H1 (cell line): ENCODE measurements at regions not wholly inside any gene's neighbourhood (a gene's known extent, or its start where the extent isn't known, plus 50 kb on each side); places are given as distances from the start of the nearest gene placed in this dataset.

ENCODE experiments used
- ASH2L ChIP-seq: fragments of 200-600, 300-600 bp; sonication (generic); IDR thresholded peaks from one replicate; pipeline ENCODE4 v1.7.1; 2017; ENCODE audit warnings: low read length
- ATF2 ChIP-seq: IDR thresholded peaks from 2 replicates; pipeline ENCODE4 v1.6.1; 2012; ENCODE audit warnings: low read length, inconsistent platforms
- CTCF ChIP-seq, 3 experiments: IDR thresholded peaks; 1 replicate in 2 of 3; 2 replicates in 1 of 3; pipeline versions ENCODE4 v1.5.1 to v1.6.1; 2011; ENCODE audit warnings: low read length in 3 of 3, mild to moderate bottlenecking in 3 of 3, inconsistent platforms in 2 of 3, low read depth in 1 of 3, moderate library complexity in 1 of 3; ENCODE audit not compliant: insufficient read depth in 1 of 3; ENCODE audit errors: control extremely low read depth in 1 of 3
- EGR1 ChIP-seq: IDR thresholded peaks from 2 replicates; pipeline ENCODE4 v1.6.1; 2011; ENCODE audit warnings: low read depth, low read length, borderline replicate concordance
- KDM5A ChIP-seq: fragments of 200-600 bp; IDR thresholded peaks from 2 replicates; pipeline ENCODE4 v1.7.1; 2012; ENCODE audit warnings: mild to moderate bottlenecking, low read length, inconsistent platforms, mixed read lengths
- MAFK ChIP-seq: IDR thresholded peaks from 2 replicates; pipeline ENCODE4 v1.6.1; 2012; ENCODE audit warnings: low read depth, mild to moderate bottlenecking, improper control_type of control experiment, low read length
- MAX ChIP-seq: IDR thresholded peaks from 2 replicates; pipeline ENCODE4 v1.6.1; 2012; ENCODE audit warnings: inconsistent platforms
- POLR2A ChIP-seq, 2 experiments: IDR thresholded peaks; 1 replicate in 1 of 2; 2 replicates in 1 of 2; pipeline ENCODE4 v1.6.1; 2011; ENCODE audit warnings: low read depth in 2 of 2, low read length in 2 of 2, mild to moderate bottlenecking in 2 of 2; ENCODE audit errors: control extremely low read depth in 1 of 2

GRCh38 chr3:145628211-145628610 is 532.8 kb downstream of the PLOD2 start (continued):
- TF ChIP-seq KDM5A (no peak), MAX (no peak), ASH2L (no peak), CTCF (IDR thresholded peaks at IDR 0.05; ENCODE audit: control extremely low read depth in 1 of 3, insufficient read depth in 1 of 3, low read depth in 1 of 3, low read length in 3 of 3) (no peak), POLR2A (IDR thresholded peaks at IDR 0.05; ENCODE audit: control extremely low read depth in 1 of 2, low read depth in 2 of 2, low read length in 2 of 2) (no peak), EGR1 (no peak), MAFK (no peak), ATF2 (no peak)
